Midbrain (tissue), 1 donor: ENCODE measurements at regions not wholly inside any gene's neighbourhood (a gene's known extent, or its start where the extent isn't known, plus 50 kb on each side); places are given as distances from the start of the nearest gene placed in this dataset.
"Not testable (repeated sequence)": the region's sequence is repeated elsewhere in the genome, so short reads cannot be mapped to it uniquely, and the experiment has no call there.

Experiments used
- DNase-seq: peaks from one replicate; lab custom pipeline; 2025; lab: John Stamatoyannopoulos, UW

DNA sequence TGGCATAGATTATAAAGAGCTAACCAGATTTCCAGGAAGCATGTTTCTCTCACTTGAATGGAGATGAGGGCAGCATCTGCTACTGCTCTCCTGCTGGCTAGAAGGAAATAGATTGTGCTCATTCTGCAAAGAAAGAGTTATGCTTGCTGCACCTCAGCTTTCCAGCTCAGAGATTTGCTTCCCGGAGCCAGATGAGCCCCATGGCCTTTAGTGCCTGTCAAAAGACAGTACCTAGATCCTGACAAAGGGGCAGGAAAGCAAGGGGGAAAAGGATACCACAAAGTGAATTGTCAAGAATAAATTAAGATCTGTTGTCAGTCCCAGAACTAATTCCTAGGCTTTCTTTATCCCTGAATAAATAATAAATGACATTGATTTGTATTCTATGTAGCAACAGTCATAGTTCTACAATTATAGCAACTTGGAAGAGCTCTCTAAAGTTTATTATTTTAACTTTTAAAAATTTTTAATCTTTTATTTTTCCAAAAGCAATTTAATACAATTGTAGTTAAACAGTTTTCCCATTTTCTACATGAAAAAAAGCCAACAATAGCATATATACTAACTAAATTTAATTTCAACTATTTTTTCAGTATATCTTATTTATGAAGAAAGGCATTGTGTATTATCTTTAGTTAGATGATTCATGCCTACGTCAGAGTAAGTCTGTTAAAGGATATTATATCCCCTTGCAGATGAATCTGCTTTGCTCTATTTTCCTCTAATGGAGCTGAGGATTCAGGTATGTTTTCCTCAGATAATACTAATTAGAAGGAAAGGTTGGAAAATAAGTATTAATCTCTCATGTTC is 306.1 kb upstream of the DDI1 start:
- DNase-seq: no peak

DNA sequence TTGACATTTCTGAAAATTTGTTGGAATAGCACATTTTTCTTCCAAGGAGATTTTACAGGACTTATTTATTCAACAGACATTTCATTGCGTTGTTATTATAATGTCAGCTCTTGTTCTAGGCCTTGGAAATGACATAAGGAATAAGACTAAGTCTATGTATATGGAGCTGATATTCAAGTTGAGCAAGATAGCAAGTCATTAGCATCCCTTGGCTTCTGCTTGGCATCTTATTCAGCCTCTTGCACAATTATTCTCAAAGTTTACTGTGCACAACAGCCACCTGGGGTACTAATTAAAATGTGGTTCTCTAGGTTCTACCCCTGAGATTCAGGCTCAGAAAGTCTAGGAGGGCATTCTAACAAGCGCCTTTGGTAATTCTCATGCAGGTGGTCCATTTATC is 304.8 kb upstream of the DDI1 start:
- no peak for DNase-seq

DNA sequence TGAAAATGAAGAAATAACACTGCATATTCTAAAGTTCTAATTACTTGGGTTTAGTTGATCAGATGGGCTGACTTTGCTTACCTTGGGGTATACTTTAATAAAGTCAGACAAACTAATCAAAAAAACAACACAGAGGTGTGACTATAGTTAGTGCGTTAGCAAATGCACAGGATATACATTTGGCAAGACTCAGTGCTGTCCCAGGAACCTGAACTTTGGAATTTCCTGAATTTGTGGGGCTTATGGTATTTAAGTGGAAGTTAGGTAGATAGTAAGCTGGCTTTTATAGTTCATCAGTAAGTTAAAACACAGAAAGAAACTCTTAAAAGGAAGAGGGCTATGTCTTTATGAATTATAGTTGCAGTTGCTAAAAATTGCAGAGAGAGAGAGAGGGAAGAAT is 302.6 kb upstream of the DDI1 start:
- no peak for DNase-seq

DNA sequence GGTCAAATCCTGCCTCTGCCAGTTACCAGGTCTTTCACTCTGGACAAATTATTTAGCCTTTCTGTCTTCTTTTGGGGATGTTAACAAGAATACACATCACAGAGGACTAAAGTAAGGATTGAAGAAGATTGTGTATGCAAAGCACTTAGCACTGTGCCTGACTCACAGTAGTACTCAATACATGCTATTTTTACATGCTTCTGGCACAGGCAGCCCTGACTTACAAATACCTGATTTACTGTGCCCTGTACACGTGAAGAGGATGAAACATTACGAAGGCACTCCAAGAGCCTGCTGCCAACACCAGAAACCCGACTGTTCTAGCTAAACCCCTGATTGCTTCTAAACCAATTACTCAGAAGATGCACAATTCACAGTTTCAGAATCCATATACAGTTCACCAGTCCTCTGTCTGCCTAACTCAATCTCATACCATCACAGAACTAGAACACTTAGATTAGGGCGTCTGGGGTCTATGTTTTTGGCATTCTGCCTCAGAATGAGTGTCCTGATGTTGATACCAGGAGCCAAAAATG is 300.9 kb upstream of the DDI1 start:
- no peak for DNase-seq

DNA sequence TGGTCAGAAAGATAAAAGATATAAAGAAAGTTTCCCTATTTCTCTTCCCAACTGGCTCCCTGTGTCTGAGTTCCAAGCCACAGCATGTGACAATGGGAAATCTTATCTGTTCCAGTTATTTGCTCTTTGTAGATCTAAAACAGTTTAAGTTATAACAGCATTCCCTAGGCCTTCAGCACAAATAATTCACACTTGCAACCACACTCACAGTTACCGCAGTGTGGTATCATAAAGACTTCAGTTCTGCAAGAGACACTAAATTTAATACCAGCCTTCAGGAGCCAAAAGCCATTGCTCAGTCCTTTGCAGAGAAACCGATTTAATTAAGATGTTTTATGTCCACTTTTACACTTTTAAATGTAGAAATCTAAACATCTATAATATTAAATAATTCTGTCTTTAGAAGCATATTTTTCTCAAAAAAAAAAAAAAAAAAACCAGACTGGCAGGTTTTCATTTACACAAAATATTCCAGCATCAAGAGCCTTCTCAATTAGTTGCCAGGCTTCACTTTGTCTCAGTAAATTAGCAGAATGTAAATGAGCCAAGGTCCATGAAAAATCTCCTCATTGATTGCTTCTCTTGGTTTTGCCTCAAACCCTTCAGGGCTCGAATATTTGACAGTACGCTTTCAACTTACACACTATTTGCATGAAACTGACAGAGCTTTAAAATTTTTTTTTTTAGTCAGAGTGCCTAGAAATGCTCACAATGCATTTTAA is 300.0 kb upstream of the DDI1 start:
- no peak for DNase-seq

DNA sequence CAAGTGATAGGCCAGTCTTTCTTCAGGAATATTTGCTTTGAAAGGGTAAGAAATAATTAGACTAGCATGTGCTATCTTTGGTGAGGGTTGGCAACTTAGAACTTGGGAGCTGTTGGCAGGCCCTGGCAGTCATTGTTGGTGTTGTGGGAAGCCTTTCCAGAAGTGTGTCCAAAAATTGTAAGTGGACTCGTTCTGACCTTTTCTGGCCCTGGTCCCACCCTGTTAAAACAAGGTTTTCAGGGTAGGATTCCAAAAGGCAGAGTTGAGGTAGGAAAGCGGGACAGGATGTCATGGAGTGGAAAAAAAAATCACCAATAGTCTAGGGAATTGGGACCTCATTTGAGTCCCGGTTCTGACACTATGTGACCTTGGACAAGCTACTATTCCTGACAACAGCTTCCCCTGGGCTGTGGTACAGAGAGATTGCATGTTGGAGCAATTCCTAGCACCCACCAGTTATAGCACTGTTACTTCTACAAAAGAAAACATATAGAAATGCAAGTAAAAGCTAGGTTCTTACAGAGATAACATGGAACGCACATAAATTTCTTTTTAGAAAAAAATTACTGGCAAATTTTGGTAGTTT is 299.3 kb upstream of the DDI1 start:
- DNase-seq: no peak

DNA sequence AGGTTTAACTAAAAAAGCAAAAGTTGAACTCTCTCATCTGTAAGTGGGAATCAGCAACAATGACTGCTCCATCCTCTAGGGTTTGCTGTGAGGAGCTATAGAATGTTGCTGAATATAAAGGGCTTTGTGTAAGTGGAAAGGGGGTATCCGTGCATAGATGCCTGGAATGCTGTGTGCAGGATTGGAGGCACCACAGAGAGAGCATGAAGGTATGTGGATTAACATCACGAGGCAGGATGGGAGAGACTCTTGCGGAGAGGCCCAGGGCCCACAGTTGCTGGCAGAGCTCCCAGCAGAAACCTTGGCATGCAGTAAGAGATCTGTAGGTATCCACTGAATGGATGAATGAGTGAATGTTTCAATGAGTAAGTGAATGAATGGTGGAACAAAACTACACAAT is 298.7 kb upstream of the DDI1 start:
- no peak for DNase-seq

DNA sequence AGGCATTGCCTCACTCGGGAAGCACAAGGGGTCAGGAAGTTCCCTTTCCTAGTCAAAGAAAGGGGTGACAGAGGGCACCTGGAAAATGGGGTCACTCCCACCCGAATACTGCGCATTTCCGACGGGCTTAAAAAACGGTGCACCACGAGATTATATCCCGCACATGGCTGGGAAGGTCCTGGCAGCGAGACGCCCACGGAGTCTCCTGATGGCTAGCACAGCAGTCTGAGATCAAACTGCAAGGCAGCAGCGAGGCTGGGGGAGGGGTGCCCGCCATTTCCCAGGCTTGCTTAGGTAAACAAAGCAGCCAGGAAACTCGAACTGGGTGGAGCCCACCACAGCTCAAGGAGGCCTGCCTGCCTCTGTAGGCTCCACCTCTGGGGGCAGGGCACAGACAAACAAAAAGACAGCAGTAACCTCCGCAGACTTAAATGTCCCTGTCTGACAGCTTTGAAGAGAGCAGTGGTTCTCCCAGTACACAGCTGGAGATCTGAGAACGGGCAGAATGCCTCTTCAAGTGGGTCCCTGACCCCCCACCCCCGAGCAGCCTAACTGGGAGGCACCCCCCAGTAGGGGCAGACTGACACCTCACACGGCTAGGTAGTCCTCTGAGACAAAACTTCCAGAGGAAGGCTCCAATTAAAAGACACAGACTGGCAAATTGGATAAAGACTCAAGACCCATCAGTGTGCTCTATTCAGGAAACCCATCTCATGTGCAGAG is 297.2 kb upstream of the DDI1 start:
- DNase-seq: not testable (repeated sequence)

DNA sequence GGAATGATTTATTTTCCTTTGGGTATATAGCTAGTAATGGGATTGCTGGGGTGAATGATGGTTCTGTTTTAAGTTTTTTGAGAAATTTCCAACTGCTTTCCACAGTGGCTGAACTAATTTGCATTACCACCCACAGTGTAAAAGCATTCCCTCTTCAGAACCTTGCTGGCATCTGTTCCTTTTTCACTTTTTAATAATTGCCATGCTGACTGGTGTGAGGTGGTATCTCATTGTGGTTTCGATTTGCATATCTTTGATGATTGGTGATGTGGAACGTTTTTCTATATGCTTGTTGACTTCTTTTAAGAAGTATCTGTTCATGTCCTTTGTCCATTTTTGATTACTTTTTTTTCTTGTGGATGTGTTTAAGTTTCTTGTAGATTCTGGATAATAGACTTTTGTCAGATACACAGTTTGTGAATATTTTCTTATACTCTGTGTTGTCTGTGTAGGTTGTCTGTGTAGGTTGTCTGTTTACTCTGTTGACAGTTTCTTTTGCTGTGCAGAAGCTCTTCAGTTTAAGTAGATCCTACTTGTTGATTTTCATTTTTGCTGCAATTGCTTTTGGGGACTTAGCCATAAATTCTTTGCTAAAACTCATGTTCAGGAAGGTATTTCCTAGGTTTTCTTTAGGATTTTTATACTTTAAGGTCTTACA is 291.8 kb upstream of the DDI1 start:
- no peak for DNase-seq

DNA sequence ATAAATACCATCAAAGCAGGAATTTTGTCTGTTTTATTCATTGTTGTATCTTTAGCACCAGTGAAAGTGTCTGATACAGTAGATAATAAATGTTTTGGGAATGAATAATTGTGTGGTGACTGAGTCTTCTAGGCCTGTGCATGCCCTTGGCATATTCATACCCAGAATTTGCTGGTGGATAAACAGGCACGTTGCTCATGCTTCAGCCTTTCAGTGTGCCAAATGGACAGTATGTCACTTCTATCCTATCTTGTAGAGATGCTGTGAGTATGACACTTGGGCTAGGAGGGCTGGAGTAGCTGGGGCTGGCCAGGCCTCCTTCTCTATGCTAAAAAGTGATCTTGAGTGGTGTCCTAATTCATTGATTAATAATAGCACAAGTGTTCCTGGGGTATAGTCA is 287.3 kb upstream of the DDI1 start:
- DNase-seq: no peak

DNA sequence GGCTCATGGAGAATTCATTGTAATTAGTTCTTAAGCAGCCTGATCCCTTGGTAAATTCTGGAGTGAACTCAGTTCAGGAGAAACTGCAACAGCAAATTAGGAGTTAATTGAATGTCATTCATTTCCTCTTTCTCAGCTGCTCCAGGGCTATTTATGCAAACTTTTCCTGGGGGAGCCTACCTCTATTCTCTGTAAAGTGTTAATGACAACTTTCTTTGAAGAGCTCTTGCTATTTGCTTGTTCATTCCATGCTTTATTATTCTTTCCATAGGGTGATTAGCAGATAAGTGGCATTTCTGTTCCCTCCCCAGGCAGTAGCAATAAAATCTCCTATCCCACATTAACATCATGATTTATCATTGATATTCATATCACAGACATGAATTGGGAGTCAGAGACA is 267.6 kb upstream of the DDI1 start:
- no peak for DNase-seq

DNA sequence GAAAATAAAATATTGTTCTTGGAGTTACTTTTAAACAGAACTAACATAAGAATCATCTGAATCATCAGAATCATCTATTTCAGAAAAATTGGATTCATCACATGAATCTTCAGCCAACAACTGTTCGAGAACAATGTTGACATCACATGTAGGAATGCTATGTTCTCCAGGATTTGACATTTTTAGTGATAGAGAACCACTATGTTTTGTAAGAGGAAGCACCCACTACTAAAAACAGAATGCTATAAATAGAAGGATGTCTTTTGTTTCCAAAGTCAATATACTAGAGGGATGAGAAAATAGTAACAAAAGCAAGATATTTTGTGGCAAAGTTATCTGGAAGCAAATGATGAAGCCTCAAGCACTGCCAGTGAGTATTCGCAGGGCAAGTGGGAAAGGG is 263.4 kb upstream of the DDI1 start:
- DNase-seq: no peak

DNA sequence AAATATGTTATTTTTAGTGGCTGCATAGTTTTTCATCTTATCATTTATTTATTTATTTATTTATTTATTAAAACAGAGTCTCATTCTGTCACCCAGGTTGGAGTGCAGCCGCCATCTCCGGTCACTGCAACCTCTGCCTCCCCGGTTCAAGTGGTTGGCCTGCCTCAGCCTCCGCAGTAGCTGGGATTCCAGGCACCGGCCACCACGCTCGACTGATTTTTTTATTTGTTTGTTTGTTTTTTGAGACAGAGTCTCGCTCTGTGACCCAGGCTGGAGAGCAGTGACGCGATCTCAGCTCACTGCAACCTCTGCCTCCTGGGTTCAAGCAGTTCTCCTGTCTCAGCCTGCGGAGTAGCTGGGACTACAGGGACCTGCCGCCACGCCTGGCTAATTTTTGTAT is 262.9 kb upstream of the DDI1 start:
- DNase-seq: no peak

DNA sequence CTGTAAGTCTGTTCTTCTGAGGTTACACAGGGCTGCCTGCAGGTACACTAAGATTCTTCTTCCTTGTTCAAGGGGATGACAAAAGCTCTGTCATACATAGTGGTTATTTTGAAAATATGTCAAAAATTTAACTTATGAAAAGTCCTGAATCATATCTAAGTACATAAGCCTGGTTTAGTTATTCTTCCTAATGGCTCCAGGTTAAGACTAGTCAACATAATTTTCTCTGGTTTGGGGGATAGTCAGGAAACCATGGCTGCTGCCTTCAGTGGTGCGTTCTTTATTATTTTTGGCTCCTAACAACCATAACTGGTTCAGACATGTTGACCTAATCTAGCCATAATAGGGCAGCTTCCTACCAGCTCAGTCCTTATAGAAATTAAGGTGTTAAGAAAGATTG is 257.4 kb upstream of the DDI1 start:
- DNase-seq: no peak

DNA sequence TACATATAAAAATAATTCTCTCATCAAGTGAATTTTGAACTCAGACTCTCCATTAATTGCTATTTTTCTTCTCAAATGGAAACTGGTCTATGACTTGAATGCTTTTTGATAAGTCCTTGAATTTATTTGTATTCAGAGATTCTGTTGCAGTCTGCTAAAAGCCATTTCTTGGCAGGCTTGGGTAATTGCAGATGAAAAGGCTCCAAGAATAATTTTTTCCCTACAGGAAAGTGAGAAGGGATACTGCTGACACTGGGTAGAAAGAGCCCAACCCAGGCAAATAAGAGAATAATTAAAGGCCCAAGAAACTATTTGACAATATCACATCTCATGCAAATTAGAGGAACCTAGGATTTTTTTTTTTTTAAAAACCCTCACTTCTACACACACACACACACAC is 246.5 kb upstream of the DDI1 start:
- DNase-seq: peak; percentile 10

DNA sequence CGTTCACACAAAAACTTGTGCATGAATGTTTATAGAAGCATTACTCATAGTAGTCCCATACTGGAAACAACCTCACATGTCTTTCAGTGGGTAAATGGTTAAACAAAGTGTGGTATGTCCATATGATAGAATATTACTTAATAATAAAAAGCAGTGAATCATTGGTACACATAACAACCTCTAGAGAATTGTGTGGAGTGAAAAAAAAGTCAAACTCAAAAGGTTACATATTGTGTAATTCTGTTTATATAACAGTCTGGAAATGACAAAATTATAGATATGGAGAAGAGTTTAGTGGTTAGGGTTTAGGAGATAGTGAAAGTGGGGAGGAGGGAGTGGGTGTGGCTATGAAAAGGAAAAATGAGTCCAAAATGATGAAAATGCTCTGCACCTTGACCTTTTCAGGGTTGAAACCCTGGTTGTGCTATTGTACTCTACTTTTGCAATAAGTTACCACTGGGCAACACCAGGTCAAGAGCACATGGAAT is 243.4 kb upstream of the DDI1 start:
- no peak for DNase-seq

DNA sequence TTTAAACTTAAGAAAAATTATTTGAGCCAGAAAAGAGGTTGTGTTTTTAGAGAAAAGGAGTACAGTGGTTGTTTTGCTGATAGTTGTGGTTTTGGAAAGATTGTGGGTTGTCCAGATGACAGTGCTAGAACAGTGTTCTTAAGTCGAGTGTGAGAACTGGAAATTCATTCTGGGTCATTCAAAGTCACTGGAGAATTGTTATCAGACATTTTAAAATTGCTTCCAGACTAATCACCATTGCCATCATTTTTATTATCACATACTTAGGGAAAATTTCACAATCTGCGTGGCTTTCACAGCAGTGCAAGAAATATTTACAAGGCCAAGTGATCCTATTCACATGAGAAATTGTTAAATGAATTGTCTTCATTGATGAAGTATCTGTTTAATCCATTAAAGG is 242.2 kb upstream of the DDI1 start:
- no peak for DNase-seq

DNA sequence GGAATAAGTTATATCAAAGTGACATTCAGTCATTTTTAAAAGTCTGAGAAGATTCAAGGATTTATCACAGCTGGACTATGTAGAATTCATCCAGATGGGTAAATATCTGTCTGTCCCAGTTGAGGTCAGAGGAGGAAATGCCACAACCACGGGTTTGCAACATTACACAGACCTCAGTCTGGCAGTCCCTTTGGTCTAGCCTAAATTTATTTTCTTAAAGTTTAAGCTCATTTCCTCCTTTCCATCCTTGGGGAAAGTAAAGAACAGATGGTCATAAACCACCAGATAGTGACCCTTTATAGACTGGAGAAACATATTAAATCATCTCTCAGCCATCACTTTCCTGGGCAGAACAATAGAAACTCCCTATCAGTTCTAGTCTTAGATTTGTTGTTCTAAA is 238.4 kb upstream of the DDI1 start:
- no peak for DNase-seq

DNA sequence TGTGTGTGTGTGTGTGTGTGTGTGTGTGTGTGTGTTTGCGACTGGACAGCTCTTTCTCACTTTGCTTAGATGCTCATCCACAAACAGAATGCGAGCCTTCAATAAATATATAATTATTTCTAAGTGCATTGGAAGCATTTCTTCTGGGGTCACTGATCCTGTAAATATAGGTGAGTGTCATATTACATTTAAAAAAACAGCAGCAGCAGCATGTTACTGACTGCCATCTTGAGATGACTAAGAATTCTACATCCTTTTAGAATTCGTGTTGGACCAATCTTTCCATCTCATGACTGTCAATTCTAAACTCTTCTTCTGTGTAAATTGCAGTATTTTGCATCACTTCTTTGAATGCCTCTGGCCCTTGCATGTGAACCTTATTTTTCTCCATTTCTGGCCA is 238.0 kb upstream of the DDI1 start:
- DNase-seq: no peak

DNA sequence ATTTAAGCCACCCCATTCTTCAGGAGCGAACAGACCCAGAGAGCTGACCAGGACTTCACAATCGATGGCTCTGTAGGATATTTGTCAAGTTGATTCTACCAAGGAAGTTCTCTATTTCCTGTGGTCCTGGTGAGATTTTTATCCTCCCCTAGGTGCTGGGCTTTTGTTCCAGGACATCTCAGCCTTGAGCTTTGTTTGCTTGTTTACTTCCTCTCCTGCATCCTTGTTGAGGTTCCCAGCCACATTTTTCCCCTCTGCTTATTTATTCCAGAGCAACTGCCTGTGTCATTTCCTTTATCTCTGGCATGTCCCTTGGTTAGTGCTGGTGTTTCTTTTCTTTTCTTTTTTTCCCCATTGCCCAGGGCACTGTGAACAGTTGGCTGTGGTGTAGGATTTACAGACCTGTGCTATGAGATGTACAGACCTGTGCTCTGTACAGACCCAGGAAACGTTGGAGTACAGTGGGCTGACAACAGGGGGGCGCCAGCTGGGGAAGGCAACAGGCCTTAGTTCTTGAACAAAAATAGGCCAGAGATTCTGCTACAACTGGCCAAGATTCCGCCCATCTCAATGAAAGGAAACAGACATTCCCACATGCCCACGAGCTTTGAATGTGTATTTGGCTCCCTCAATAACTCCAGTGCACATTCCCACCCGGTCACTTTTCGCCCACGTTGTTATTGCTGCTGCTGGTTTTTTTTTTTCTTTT is 235.9 kb upstream of the DDI1 start:
- no peak for DNase-seq

DNA sequence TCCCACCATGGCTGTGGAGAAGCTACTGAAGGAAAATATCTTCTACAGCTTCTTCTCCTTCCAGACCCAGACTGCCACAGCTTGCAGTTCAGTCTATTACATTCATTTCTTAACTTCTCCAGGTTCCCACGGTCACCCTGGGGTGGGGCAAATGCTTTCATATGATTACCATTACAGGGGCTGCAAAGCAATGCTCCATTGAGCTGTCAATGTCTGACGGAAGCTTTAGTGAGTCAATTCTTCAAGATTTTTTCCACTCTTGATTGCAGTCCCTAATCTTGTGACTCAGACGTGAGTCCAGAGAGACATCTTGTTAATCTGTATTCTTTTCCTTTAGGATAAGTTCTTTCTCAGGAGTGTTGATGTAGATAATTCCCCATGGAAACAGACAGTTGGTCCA is 233.4 kb upstream of the DDI1 start:
- no peak for DNase-seq
